Heart right ventricle (tissue), 16 donors: ENCODE measurements at regions not wholly inside any gene's neighbourhood (a gene's known extent, or its start where the extent isn't known, plus 50 kb on each side); places are given as distances from the start of the nearest gene placed in this dataset.

Experiments
- ATAC-seq, 8 donors: fragments of 200-7000 bp; cut with Tn5 transposase; one replicate each; pipeline ENCODE4 v1.9.1; 2020; ENCODE audit warnings: mild to moderate bottlenecking in 8 of 8, moderate library complexity in 8 of 8, moderate number of reproducible peaks in 1 of 8
- DNase-seq, 2 donors: peaks; one replicate each; pipeline ENCODE4 v3.0.0-alpha.2; 2020
- H3K27ac ChIP-seq, 10 donors: fragments of 200-600 bp; sonication (generic) in 2 of 10; one replicate each; pipeline versions ENCODE4 v1.5.0 to v1.8.0; 2020 to 2022; ENCODE audit warnings: mild to moderate bottlenecking in 3 of 10
- H3K27me3 ChIP-seq, 7 donors: fragments of 200-600 bp; one replicate each; pipeline ENCODE4 v1.8.0; 2021 to 2022; ENCODE audit warnings: mild to moderate bottlenecking in 2 of 7
- H3K36me3 ChIP-seq, 9 donors: fragments of 200-600 bp; sonication (generic) in 1 of 9; one replicate each; pipeline versions ENCODE4 v1.5.0 to v1.8.0; 2020 to 2022; ENCODE audit warnings: mild to moderate bottlenecking in 2 of 9
- H3K4me1 ChIP-seq, 9 donors: fragments of 200-600 bp; sonication (generic) in 1 of 9; one replicate each; pipeline versions ENCODE4 v1.5.0 to v1.8.0; 2020 to 2022; ENCODE audit warnings: mild to moderate bottlenecking in 4 of 9
- H3K4me3 ChIP-seq, 10 donors: fragments of 200-600 bp; sonication (generic) in 2 of 10; one replicate each; pipeline versions ENCODE4 v1.5.0 to v1.8.0; 2020 to 2022; ENCODE audit warnings: mild to moderate bottlenecking in 7 of 10, moderate library complexity in 2 of 10
- H3K9me3 ChIP-seq, 11 donors: fragments of 200-600 bp in 10 of 11; sonication (generic) in 2 of 11; one replicate each; pipeline versions ENCODE4 v1.5.0 to v1.8.0; 2013 to 2022; ENCODE audit warnings: mild to moderate bottlenecking in 2 of 11, control low read depth in 1 of 11, moderate library complexity in 1 of 11
- CTCF ChIP-seq, 9 donors: fragments of 200-600 bp; sonication (generic) in 2 of 9; IDR thresholded peaks; one replicate each; pipeline versions ENCODE4 v1.5.0 to v1.8.0; 2021 to 2022; ENCODE audit warnings: antibody characterized with exemption in 9 of 9, mild to moderate bottlenecking in 5 of 9, moderate library complexity in 1 of 9
- WGBS, 2 donors: extraction: QIAGEN DNeasy Blood & Tissue Kit; methylation state at CpG; one replicate each; pipeline ENCODE4 v1.1.7; 2013; ENCODE audit warnings: inconsistent platforms in 1 of 2; 5-methylcytosine and 5-hydroxymethylcytosine counted together
- intact Hi-C, 10 donors: fragments of 100-400 bp; cut with DNase I; formaldehyde crosslinking; loops; one replicate each; pipeline versions ENCODE4 v1.11.1 to v1.14.2; 2022
- donor health status: Arrhythmogenic right ventricular cardiomyopathy.
- donor health status: ischemic (EF 13 %, LVEDD 7.1; RV severe dilation, severe dysfunction).
- donor health status: healthy with polysubstance abuse.
- donor health status: DM: no; HTN: yes; CAD: no.
- donor health status: DM: no; HTN: no; CAD: no.
- donor health status: ischemic (EF 25% LVEDD 6.9; RV normal size, moderate dysfunction).
- donor health status: ischemic (EF 25% LVEDD 5.7; RV mildly dilated, moderate dysfunction).
- donor health status: healthy.
- donor health status: DM: yes; HTN: yes; CAD: no.
- donor health status: Ischemic cardiomyopathy.
- donor health status: ischemic (EF 35%, LVEDD 5.7; RV mildly dilated, moderate dysfunction).
- donor health status: nonischemic (EF 11% LVEDD 7.7; RV severe dilation, severe dysfunction).
- donor health status: DM: yes; HTN: yes; CAD: no.
- donor health status: PGD.
- donor health status: ischemic (EF 29% LVEDD 5.4; RV normal size, mild dysfunction).
- donor health status: nonischemic (EF 23%, LVEDD 6.1; RV moderate dilation, normal function).

GRCh38 chr1:192730198-192730597 is 78.6 kb upstream of the RGS2 start:
- Histone ChIP-seq H3K36me3 (no peaks in the 10 kb centered on the region), H3K4me3 (no peak overlapping the region), H3K27me3 (no peaks in the 10 kb centered on the region), H3K4me1 (peaks cover 0 to 21% (median 12%) of the 10 kb centered on the region in 9 donors), H3K9me3 (peaks cover 0 to 4% (median 0%) of the 10 kb centered on the region in 11 donors), H3K27ac (no peak overlapping the region)
- DNase-seq (no peak), ATAC-seq (peak in 3 of 8 donors; percentile 19 to 42 (median 42))
- TF ChIP-seq CTCF (IDR thresholded peaks at IDR 0.05): no peak
- intact Hi-C loops: no loop called here

- Histone ChIP-seq H3K4me3 (no peak overlapping the region), H3K27me3 (no peaks in the 10 kb centered on the region), H3K27ac (no peak overlapping the region), H3K4me1 (peaks cover 0 to 21% (median 12%) of the 10 kb centered on the region in 9 donors), H3K36me3 (no peaks in the 10 kb centered on the region), H3K9me3 (peaks cover 0 to 4% (median 0%) of the 10 kb centered on the region in 11 donors)
- DNase-seq (no peak), ATAC-seq (no peak)
- intact Hi-C loops: no loop called here
- WGBS, 2 donors: 95 to 98% methylated on average over 2 of the region's 2 CpGs
- no peak for TF ChIP-seq CTCF (IDR thresholded peaks at IDR 0.05)
These were observed 76.1 kb upstream of the RGS2 start for GRCh38 chr1:192732787-192733186.

DNA sequence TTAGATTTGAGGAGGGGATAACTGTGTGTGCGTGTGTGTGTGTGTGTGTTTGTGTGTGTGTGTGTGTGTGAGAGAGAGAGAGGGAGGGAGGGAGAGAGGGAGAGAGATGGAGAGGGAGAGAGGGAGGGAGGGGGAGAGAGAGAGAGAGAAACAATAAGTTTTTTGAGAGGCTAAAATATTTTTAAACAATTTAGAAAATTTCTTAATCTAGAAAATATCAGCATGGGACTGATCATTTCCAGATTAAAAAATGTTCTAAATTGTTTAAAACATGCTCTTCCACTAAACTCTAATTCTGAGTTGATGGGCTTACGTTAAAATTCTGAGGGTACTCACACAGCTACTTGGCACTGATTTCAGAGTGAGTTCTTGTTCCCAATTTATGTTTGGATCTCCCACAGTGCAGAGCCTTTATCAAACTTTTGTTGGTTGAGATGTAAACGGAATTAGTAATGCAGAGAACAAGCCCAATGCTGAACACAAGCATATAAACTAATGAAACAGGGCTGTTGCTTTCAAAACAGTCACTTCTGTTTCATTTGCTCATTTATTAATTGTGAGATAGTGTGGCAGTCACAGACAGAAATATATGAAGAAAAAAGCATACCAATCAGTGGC is 73.4 kb upstream of the RGS2 start:
- Histone ChIP-seq H3K36me3 (no peaks in the 10 kb centered on the region), H3K27me3 (no peaks in the 10 kb centered on the region), H3K4me1 (peaks cover 0 to 3% (median 0%) of the 10 kb centered on the region in 9 donors), H3K9me3 (peaks cover 0 to 4% (median 0%) of the 10 kb centered on the region in 11 donors), H3K27ac (no peak overlapping the region), H3K4me3 (no peak overlapping the region)
- no peak for TF ChIP-seq CTCF (IDR thresholded peaks at IDR 0.05)
- DNase-seq: no peak
- no peak for ATAC-seq
- 70 to 76% methylated on average over 3 of the region's 3 CpGs for WGBS, 2 donors
- intact Hi-C loops: no loop called here

- 55 to 60% methylated on average over 6 of the region's 6 CpGs for WGBS, 2 donors
- DNase-seq: no peak
- H3K27ac ChIP-seq: no peak overlapping the region
- intact Hi-C loops: no loop called here
- TF ChIP-seq CTCF (IDR thresholded peaks at IDR 0.05): no peak
- no peaks in the 10 kb centered on the region for H3K4me1 ChIP-seq
- H3K36me3 ChIP-seq: no peaks in the 10 kb centered on the region
- no peak for ATAC-seq
- H3K4me3 ChIP-seq: no peak overlapping the region
- no peaks in the 10 kb centered on the region for H3K27me3 ChIP-seq
- H3K9me3 ChIP-seq: peaks cover 0 to 11% (median 0%) of the 10 kb centered on the region in 11 donors
These were observed 71.5 kb upstream of the RGS2 start for GRCh38 chr1:192737306-192737705.
